B cell (primary cell): ENCODE measurements at regions not wholly inside any gene's neighbourhood (a gene's known extent, or its start where the extent isn't known, plus 50 kb on each side); places are given as distances from the start of the nearest gene placed in this dataset.

Source experiments
- ATAC-seq: fragments of 200-7000 bp; cut with Tn5 transposase; one replicate; pipeline ENCODE4 v1.10.0; 2021; ENCODE audit warnings: low read depth, mild to moderate bottlenecking, moderate number of reproducible peaks, moderate library complexity
- CTCF ChIA-PET: fragments of 350-600 bp; sonication (Branson Sonifier 250); formaldehyde crosslinking; loops from one replicate; lab custom pipeline; 2021; ENCODE audit warnings: antibody characterized with exemption, inconsistent platforms; lab: Charles Lee
- POLR2A ChIA-PET: fragments of 350-600 bp; sonication (Branson Sonifier 250); formaldehyde crosslinking; loops from one replicate; lab custom pipeline; 2021; ENCODE audit warnings: antibody characterized with exemption; lab: Charles Lee
- DNase-seq: peaks from one replicate; pipeline ENCODE4 v3.0.0; 2013
- H2AFZ ChIP-seq: 2 replicates; pipeline ENCODE4 v1.6.1; 2012; ENCODE audit warnings: mild to moderate bottlenecking, low read depth, low read length; ENCODE audit not compliant: insufficient read depth, poor library complexity, severe bottlenecking
- H3K27ac ChIP-seq, 2 donors: 1 replicate in 1 of 2; 2 replicates in 1 of 2; pipeline ENCODE4 v1.5.1; 2012 to 2013; ENCODE audit warnings: low read length in 2 of 2, mild to moderate bottlenecking in 2 of 2, moderate library complexity in 1 of 2
- H3K27me3 ChIP-seq, 4 experiments: fragments of 200-600 bp in 1 of 4; sonication (generic) in 1 of 4; replicated peaks in 1 of 4; 1 replicate in 2 of 4; 2 replicates in 2 of 4; pipeline versions ENCODE4 v1.6.1 to v1.7.0; 2013 to 2016; ENCODE audit warnings: low read length in 3 of 4, mild to moderate bottlenecking in 2 of 4, mixed read lengths in 1 of 4, moderate library complexity in 1 of 4; ENCODE audit not compliant: insufficient read depth in 4 of 4, control insufficient read depth in 3 of 4; ENCODE audit errors: control extremely low read depth in 1 of 4
- H3K36me3 ChIP-seq, 2 experiments: replicated peaks in 1 of 2; 1 replicate in 1 of 2; 2 replicates in 1 of 2; pipeline versions ENCODE4 v1.6.1 to v1.7.1; 2013; ENCODE audit warnings: low read length in 1 of 2; ENCODE audit not compliant: insufficient read depth in 2 of 2, control insufficient read depth in 1 of 2; ENCODE audit errors: control extremely low read depth in 1 of 2, extremely low read depth in 1 of 2
- H3K4me1 ChIP-seq, 2 donors: fragments of 200-600 bp in 1 of 2; sonication (generic) in 1 of 2; 1 replicate in 1 of 2; 2 replicates in 1 of 2; pipeline versions ENCODE4 v1.5.1 to v1.6.1; 2013 to 2017; ENCODE audit warnings: low read length in 2 of 2; ENCODE audit not compliant: control insufficient read depth in 2 of 2, insufficient read depth in 2 of 2
- H3K4me2 ChIP-seq: replicated peaks from 2 replicates; pipeline ENCODE3; 2012; ENCODE audit warnings: mild to moderate bottlenecking, low read depth, low read length; ENCODE audit not compliant: poor library complexity, severe bottlenecking
- H3K4me3 ChIP-seq, 5 experiments: fragments of 200-600 bp in 1 of 5; sonication (generic) in 1 of 5; 1 replicate in 3 of 5; 2 replicates in 2 of 5; pipeline versions ENCODE4 v1.5.1 to v1.7.0; 2011 to 2016; ENCODE audit warnings: low read length in 4 of 5, mild to moderate bottlenecking in 4 of 5, low read depth in 2 of 5, control low read depth in 1 of 5, moderate library complexity in 1 of 5; ENCODE audit not compliant: insufficient read depth in 1 of 5; ENCODE audit errors: control extremely low read depth in 1 of 5, extremely low read depth in 1 of 5
- H3K79me2 ChIP-seq: fragments of 200-600 bp; sonication (generic); one replicate; pipeline ENCODE4 v1.6.0; 2016; ENCODE audit warnings: low read length; ENCODE audit not compliant: control insufficient read depth, insufficient read depth
- H3K9ac ChIP-seq: fragments of 200-600 bp; sonication (generic); 2 replicates; pipeline ENCODE4 v1.6.1; 2017; ENCODE audit warnings: mild to moderate bottlenecking, low read length, moderate library complexity
- H3K9me3 ChIP-seq, 3 donors: one replicate each; pipeline versions ENCODE4 v1.6.1 to v1.7.1; 2013; ENCODE audit warnings: low read length in 2 of 3; ENCODE audit not compliant: control insufficient read depth in 2 of 3, insufficient read depth in 1 of 3; ENCODE audit errors: control extremely low read depth in 1 of 3
- H4K20me1 ChIP-seq: 2 replicates; pipeline ENCODE4 v1.6.0; 2012; ENCODE audit warnings: mild to moderate bottlenecking, low read length; ENCODE audit not compliant: insufficient read depth, control insufficient read depth, poor library complexity, severe bottlenecking
- H3K27ac Mint-ChIP-seq: one replicate; pipeline ENCODE4 v1.8.0; 2021; ENCODE audit warnings: mixed read lengths
- H3K27me3 Mint-ChIP-seq: one replicate; pipeline ENCODE4 v1.8.0; 2021; ENCODE audit warnings: mixed read lengths
- H3K4me1 Mint-ChIP-seq: one replicate; pipeline ENCODE4 v1.8.0; 2021; ENCODE audit warnings: mixed read lengths
- H3K4me3 Mint-ChIP-seq: one replicate; pipeline ENCODE4 v1.8.0; 2021; ENCODE audit warnings: mixed read lengths
- H3K9me3 Mint-ChIP-seq: one replicate; pipeline ENCODE4 v1.8.0; 2022; ENCODE audit warnings: mixed read lengths; ENCODE audit not compliant: insufficient read depth
- CTCF ChIP-seq: fragments of 200-600 bp; IDR thresholded peaks from one replicate; pipeline ENCODE4 v1.8.0; 2022; ENCODE audit warnings: antibody characterized with exemption, mild to moderate bottlenecking
- EZH2 ChIP-seq: IDR thresholded peaks from 2 replicates; pipeline ENCODE4 v1.6.1; 2012; ENCODE audit warnings: borderline replicate concordance, low read depth, mild to moderate bottlenecking, moderate library complexity, low read length; ENCODE audit not compliant: insufficient read depth, poor library complexity, severe bottlenecking
- WGBS: methylation state at CpG from one replicate; pipeline ENCODE4 v1.1.5; 2013; ENCODE audit warnings: missing lambda C conversion rate; ENCODE audit not compliant: insufficient coverage; 5-methylcytosine and 5-hydroxymethylcytosine counted together
- intact Hi-C: fragments of 100-400 bp; cut with micrococcal nuclease; formaldehyde crosslinking; loops from one replicate; pipeline ENCODE4 v1.10.0; 2022

GRCh38 chr2:219901155-219901554 lies 273.7 kb downstream of the SLC4A3 start:
- H3K4me3 Mint-ChIP-seq = no peak overlapping the region
- Histone ChIP-seq H4K20me1 (no peaks in the 10 kb centered on the region), H3K4me3 (no peak overlapping the region), H3K27ac (no peak overlapping the region), H3K27me3 (no peaks in the 10 kb centered on the region), H3K36me3 (no peaks in the 10 kb centered on the region), H3K4me1 (no peaks in the 10 kb centered on the region), H2AFZ (no peak overlapping the region), H3K79me2 (no peaks in the 10 kb centered on the region), H3K4me2 (no peak overlapping the region), H3K9ac (no peak overlapping the region), H3K9me3 (peaks cover 0 to 8% (median 0%) of the 10 kb centered on the region in 3 donors)
- H3K4me1 Mint-ChIP-seq = peaks cover 3% of the 10 kb centered on the region
- ATAC-seq = peak; percentile 24
- ChIA-PET CTCF (no interaction called here), POLR2A (no interaction called here)
- no peaks in the 10 kb centered on the region for H3K27me3 Mint-ChIP-seq
- H3K27ac Mint-ChIP-seq = no peak overlapping the region
- DNase-seq = peak; percentile 4
- H3K9me3 Mint-ChIP-seq = no peaks in the 10 kb centered on the region
- intact Hi-C loops = no loop called here
- WGBS = 83% methylated on average over 4 of the region's 7 CpGs
- TF ChIP-seq CTCF (no peak), EZH2 (no peak)

GRCh38 chr2:219902891-219903552 lies 275.6 kb downstream of the SLC4A3 start:
- H3K4me1 Mint-ChIP-seq = peaks cover 3% of the 10 kb centered on the region
- H4K20me1 ChIP-seq = no peaks in the 10 kb centered on the region
- ChIA-PET POLR2A (no interaction called here), CTCF (no interaction called here)
- no peak overlapping the region for H3K27ac ChIP-seq
- intact Hi-C loops = no loop called here
- H3K79me2 ChIP-seq = no peaks in the 10 kb centered on the region
- no peak overlapping the region for H3K4me3 ChIP-seq
- no peak overlapping the region for H2AFZ ChIP-seq
- H3K4me1 ChIP-seq = no peaks in the 10 kb centered on the region
- no peak overlapping the region for H3K4me3 Mint-ChIP-seq
- H3K9me3 ChIP-seq = peaks cover 0 to 8% (median 0%) of the 10 kb centered on the region in 3 donors
- no peak overlapping the region for H3K4me2 ChIP-seq
- no peak overlapping the region for H3K27ac Mint-ChIP-seq
- no peaks in the 10 kb centered on the region for H3K27me3 ChIP-seq
- TF ChIP-seq EZH2 = no peak
- no peak for TF ChIP-seq CTCF
- ATAC-seq (no peak), DNase-seq (no peak)
- no peaks in the 10 kb centered on the region for H3K36me3 ChIP-seq
- H3K9me3 Mint-ChIP-seq = no peaks in the 10 kb centered on the region
- H3K9ac ChIP-seq = no peak overlapping the region
- no peaks in the 10 kb centered on the region for H3K27me3 Mint-ChIP-seq
- 88% methylated on average over 7 of the region's 10 CpGs for WGBS
